Stimulated activated CD8-positive, alpha-beta memory T cell treated with anti-CD3 and anti-CD28 coated beads, Interleukin-7, amount 100 ng/mL, for 1 hour (primary cell): ENCODE measurements at regions not wholly inside any gene's neighbourhood (a gene's known extent, or its start where the extent isn't known, plus 50 kb on each side); places are given as distances from the start of the nearest gene placed in this dataset.

Experiments
- DNase-seq, 2 donors: peaks; one replicate each; pipeline ENCODE4 v3.0.0-alpha.2; 2020; ENCODE audit warnings: low read depth in 2 of 2

- no peak for DNase-seq
These were observed 52.5 kb upstream of the PLEKHG7 start for GRCh38 chr12:92650228-92650822.

- peak; percentile 23 to 25 for DNase-seq
These were observed 53.1 kb upstream of the PLEKHG7 start for GRCh38 chr12:92649511-92650227.

GRCh38 chr12:92648242-92649031 is 54.4 kb upstream of the PLEKHG7 start:
- DNase-seq = no peak

- no peak for DNase-seq
These were observed 61.5 kb upstream of the PLEKHG7 start for GRCh38 chr12:92641291-92641690.

GRCh38 chr12:92640691-92641090 is 62.1 kb upstream of the PLEKHG7 start:
- DNase-seq = no peak

GRCh38 chr12:92639017-92639416 is 63.8 kb upstream of the PLEKHG7 start:
- DNase-seq = no peak

GRCh38 chr12:92634730-92635129 is 68.1 kb upstream of the PLEKHG7 start:
- no peak for DNase-seq

- no peak for DNase-seq
These were observed 68.6 kb upstream of the PLEKHG7 start for GRCh38 chr12:92634202-92634601.

GRCh38 chr12:92630968-92631367 is 71.8 kb upstream of the PLEKHG7 start:
- no peak for DNase-seq

- DNase-seq = no peak
These were observed 73.3 kb upstream of the PLEKHG7 start for GRCh38 chr12:92629349-92630065.

GRCh38 chr12:92628476-92628875 is 74.3 kb upstream of the PLEKHG7 start:
- DNase-seq = no peak

GRCh38 chr12:92627511-92627910 is 75.3 kb upstream of the PLEKHG7 start:
- no peak for DNase-seq

- no peak for DNase-seq
These were observed 77.0 kb upstream of the PLEKHG7 start for GRCh38 chr12:92625639-92626310.

- DNase-seq = no peak
These were observed 78.6 kb upstream of the PLEKHG7 start for GRCh38 chr12:92624236-92624635.

GRCh38 chr12:92623386-92623785 is 79.4 kb upstream of the PLEKHG7 start:
- no peak for DNase-seq

GRCh38 chr12:92621833-92622232 is 81.0 kb upstream of the PLEKHG7 start:
- no peak for DNase-seq

- no peak for DNase-seq
These were observed 81.5 kb upstream of the PLEKHG7 start for GRCh38 chr12:92621312-92621711.

- no peak for DNase-seq
These were observed 82.8 kb upstream of the PLEKHG7 start for GRCh38 chr12:92619730-92620684.

GRCh38 chr12:92619026-92619425 is 83.8 kb upstream of the PLEKHG7 start:
- no peak for DNase-seq

- DNase-seq = no peak
These were observed 87.1 kb upstream of the PLEKHG7 start for GRCh38 chr12:92615703-92616102.
